H9 (cell line): ENCODE measurements at regions not wholly inside any gene's neighbourhood (a gene's known extent, or its start where the extent isn't known, plus 50 kb on each side); places are given as distances from the start of the nearest gene placed in this dataset.

Experiments
- DNase-seq: peaks from one replicate; pipeline ENCODE4 v3.0.0-alpha.2; 2017
- H2AFZ ChIP-seq: one replicate; pipeline ENCODE4 v1.6.1; 2013; ENCODE audit warnings: mild to moderate bottlenecking, low read length, control low read depth, moderate library complexity
- H2AK5ac ChIP-seq: 2 replicates; pipeline ENCODE4 v1.6.1; 2013; ENCODE audit warnings: low read length, control low read depth, mixed read lengths; ENCODE audit not compliant: insufficient read length
- H2BK120ac ChIP-seq: one replicate; pipeline ENCODE4 v1.6.1; 2013; ENCODE audit warnings: low read depth, mild to moderate bottlenecking, low read length, control low read depth, inconsistent platforms; ENCODE audit not compliant: poor library complexity, severe bottlenecking
- H2BK12ac ChIP-seq: 2 replicates; pipeline ENCODE4 v1.6.1; 2013; ENCODE audit warnings: low read length, control low read depth, mixed read lengths, low read depth; ENCODE audit not compliant: insufficient read length
- H2BK15ac ChIP-seq: 2 replicates; pipeline ENCODE4 v1.6.1; 2013; ENCODE audit warnings: low read depth, low read length, control low read depth
- H2BK20ac ChIP-seq: one replicate; pipeline ENCODE4 v1.6.1; 2013; ENCODE audit warnings: low read depth, mild to moderate bottlenecking, low read length, control low read depth, inconsistent platforms; ENCODE audit not compliant: poor library complexity, severe bottlenecking
- H2BK5ac ChIP-seq: 2 replicates; pipeline ENCODE4 v1.6.1; 2013; ENCODE audit warnings: low read length, control low read depth, mixed read lengths; ENCODE audit not compliant: insufficient read length
- H3K14ac ChIP-seq: 2 replicates; pipeline ENCODE4 v1.6.1; 2013; ENCODE audit warnings: low read length, control low read depth; ENCODE audit not compliant: insufficient read depth
- H3K18ac ChIP-seq: 2 replicates; pipeline ENCODE4 v1.6.1; 2013; ENCODE audit warnings: low read depth, mild to moderate bottlenecking, mixed read lengths, low read length, control low read depth; ENCODE audit not compliant: insufficient read length
- H3K23ac ChIP-seq: 2 replicates; pipeline ENCODE4 v1.6.1; 2013; ENCODE audit warnings: low read length, control low read depth, mixed read lengths, low read depth; ENCODE audit not compliant: insufficient read length
- H3K23me2 ChIP-seq: 2 replicates; pipeline ENCODE4 v1.6.1; 2013; ENCODE audit warnings: low read depth, mild to moderate bottlenecking, mixed read lengths, low read length, control low read depth; ENCODE audit not compliant: insufficient read length, poor library complexity, severe bottlenecking
- H3K27ac ChIP-seq: 2 replicates; pipeline ENCODE4 v1.5.1; 2013; ENCODE audit warnings: low read length, control low read depth, mixed read lengths, low read depth; ENCODE audit not compliant: insufficient read length
- H3K27me3 ChIP-seq: 2 replicates; pipeline ENCODE4 v1.6.1; 2013; ENCODE audit warnings: low read length, control low read depth, inconsistent platforms; ENCODE audit not compliant: insufficient read depth
- H3K4ac ChIP-seq: 2 replicates; pipeline ENCODE4 v1.6.1; 2013; ENCODE audit warnings: low read depth, mild to moderate bottlenecking, control low read depth, inconsistent platforms, low read length, moderate library complexity
- H3K4me1 ChIP-seq: 2 replicates; pipeline ENCODE4 v1.6.1; 2013; ENCODE audit warnings: low read length, control low read depth, inconsistent platforms; ENCODE audit not compliant: insufficient read depth
- H3K4me2 ChIP-seq: 2 replicates; pipeline ENCODE4 v1.6.1; 2013; ENCODE audit warnings: low read length, control low read depth, mixed read lengths; ENCODE audit not compliant: insufficient read length, insufficient read depth
- H3K56ac ChIP-seq: 2 replicates; pipeline ENCODE4 v1.6.1; 2013; ENCODE audit warnings: low read depth, mild to moderate bottlenecking, mixed read lengths, low read length, control low read depth; ENCODE audit not compliant: insufficient read length
- H3K79me1 ChIP-seq: 2 replicates; pipeline ENCODE4 v1.6.1; 2013; ENCODE audit warnings: low read depth, mild to moderate bottlenecking, moderate library complexity, low read length, control low read depth, inconsistent platforms; ENCODE audit not compliant: insufficient read depth, poor library complexity, severe bottlenecking
- H3K79me2 ChIP-seq: 2 replicates; pipeline ENCODE4 v1.6.1; 2013; ENCODE audit warnings: low read length, control low read depth, inconsistent platforms; ENCODE audit not compliant: insufficient read depth
- H3K9ac ChIP-seq: 2 replicates; pipeline ENCODE4 v1.6.1; 2013; ENCODE audit warnings: low read length, control low read depth, mixed read lengths; ENCODE audit not compliant: insufficient read length; ENCODE audit errors: extremely low read depth
- H3K9me3 ChIP-seq: one replicate; pipeline ENCODE4 v1.6.1; 2013; ENCODE audit warnings: low read depth, low read length, inconsistent platforms; ENCODE audit not compliant: control insufficient read depth
- H3T11ph ChIP-seq: one replicate; pipeline ENCODE4 v1.6.1; 2013; ENCODE audit warnings: mild to moderate bottlenecking, low read length, control low read depth, inconsistent platforms
- H4K20me1 ChIP-seq: one replicate; pipeline ENCODE4 v1.6.1; 2013; ENCODE audit not compliant: control insufficient read depth, insufficient read length, insufficient read depth
- H4K5ac ChIP-seq: 2 replicates; pipeline ENCODE4 v1.6.1; 2013; ENCODE audit warnings: low read depth, mild to moderate bottlenecking, mixed read lengths, low read length, control low read depth; ENCODE audit not compliant: insufficient read length
- H4K8ac ChIP-seq: replicated peaks from 2 replicates; pipeline ENCODE4 v1.6.1; 2013; ENCODE audit warnings: low read length, control low read depth, mixed read lengths, low read depth; ENCODE audit not compliant: insufficient read length
- H4K91ac ChIP-seq: 2 replicates; pipeline ENCODE4 v1.6.1; 2013; ENCODE audit warnings: low read depth, mild to moderate bottlenecking, moderate library complexity, mixed read lengths, low read length, control low read depth; ENCODE audit not compliant: insufficient read length
- H3K27ac Mint-ChIP-seq, 3 experiments: 2 replicates in 2 of 3; 3 replicates in 1 of 3; pipeline ENCODE4 v1.8.0; 2020 to 2021; ENCODE audit warnings: mixed read lengths in 3 of 3, mild to moderate bottlenecking in 1 of 3, moderate library complexity in 1 of 3
- H3K27me3 Mint-ChIP-seq: 2 replicates; pipeline ENCODE4 v1.8.0; 2021; ENCODE audit warnings: low read depth, mild to moderate bottlenecking, moderate library complexity, mixed read lengths
- H3K36me3 Mint-ChIP-seq, 3 experiments: 2 replicates in 2 of 3; 3 replicates in 1 of 3; pipeline ENCODE4 v1.8.0; 2020 to 2021; ENCODE audit warnings: low read depth in 3 of 3, mixed read lengths in 3 of 3; ENCODE audit not compliant: insufficient read depth in 1 of 3
- H3K4me1 Mint-ChIP-seq, 2 experiments: 2 replicates each; pipeline ENCODE4 v1.8.0; 2020; ENCODE audit warnings: mixed read lengths in 2 of 2
- H3K4me3 Mint-ChIP-seq, 2 experiments: 2 replicates in 1 of 2; 3 replicates in 1 of 2; pipeline ENCODE4 v1.8.0; 2020 to 2021; ENCODE audit warnings: mild to moderate bottlenecking in 2 of 2, mixed read lengths in 2 of 2, moderate library complexity in 1 of 2
- H3K9me3 Mint-ChIP-seq, 2 experiments: 2 replicates in 1 of 2; 3 replicates in 1 of 2; pipeline ENCODE4 v1.8.0; 2020; ENCODE audit warnings: mild to moderate bottlenecking in 2 of 2, mixed read lengths in 2 of 2, moderate library complexity in 1 of 2
- WGBS: extraction: QIAGEN DNeasy Blood & Tissue Kit; methylation state at CpG from one replicate; pipeline ENCODE4 v1.1.7; 2013; ENCODE audit warnings: missing lambda C conversion rate, low lambda C conversion rate, mixed read lengths; ENCODE audit not compliant: insufficient read length; ENCODE audit errors: extremely low coverage; 5-methylcytosine and 5-hydroxymethylcytosine counted together
- TF ChIP-seq, protein P1 (sequence below): fragments of 200-600 bp; sonication (generic); conservative IDR thresholded peaks from 3 replicates; pipeline ENCODE4 v1.8.0; 2021; ENCODE audit warnings: antibody characterized with exemption, mild to moderate bottlenecking

DNA sequence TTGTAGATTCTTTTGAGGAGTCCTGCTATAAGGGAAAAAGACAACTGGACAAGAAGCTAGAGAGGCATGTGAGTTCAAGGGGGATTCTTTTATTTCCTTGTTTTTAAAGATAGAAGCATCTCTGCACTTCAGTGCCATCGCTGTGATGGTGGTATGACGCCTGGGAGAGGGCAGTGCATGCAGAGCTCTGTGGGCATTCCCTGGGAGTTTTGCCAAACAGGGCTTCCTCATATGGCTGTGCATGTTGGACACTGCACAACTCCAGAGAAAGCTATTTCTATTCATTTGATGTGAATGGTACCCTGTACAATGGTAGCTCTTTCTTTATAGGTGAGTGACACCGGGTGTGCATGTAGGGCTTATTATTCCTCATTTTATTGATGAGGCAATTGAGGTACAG, 599.5 kb upstream of the DPP6 start:
- H3K4me1 ChIP-seq, result no peaks in the 10 kb centered on the region
- no peak overlapping the region for H3T11ph ChIP-seq
- no peak overlapping the region for H3K27ac ChIP-seq
- H3K14ac ChIP-seq, result no peak overlapping the region
- H2BK5ac ChIP-seq, result no peak overlapping the region
- no peak overlapping the region for H3K23ac ChIP-seq
- H3K79me2 ChIP-seq, result no peaks in the 10 kb centered on the region
- no peak overlapping the region for H4K8ac ChIP-seq
- Mint-ChIP-seq H3K36me3 (peaks cover 2 to 46% (median 5%) of the 10 kb centered on the region in 3 experiments; a peak in 6 of 7 replicates), H3K4me3 (no peak overlapping the region), H3K9me3 (peaks cover 90 to 97% of the 10 kb centered on the region in 2 experiments), H3K27me3 (peaks cover 6% of the 10 kb centered on the region), H3K4me1 (no peaks in the 10 kb centered on the region), H3K27ac (no peak overlapping the region)
- no peak overlapping the region for H2AFZ ChIP-seq
- H4K91ac ChIP-seq, result no peak overlapping the region
- H2BK120ac ChIP-seq, result no peak overlapping the region
- TF ChIP-seq, protein P1, sequence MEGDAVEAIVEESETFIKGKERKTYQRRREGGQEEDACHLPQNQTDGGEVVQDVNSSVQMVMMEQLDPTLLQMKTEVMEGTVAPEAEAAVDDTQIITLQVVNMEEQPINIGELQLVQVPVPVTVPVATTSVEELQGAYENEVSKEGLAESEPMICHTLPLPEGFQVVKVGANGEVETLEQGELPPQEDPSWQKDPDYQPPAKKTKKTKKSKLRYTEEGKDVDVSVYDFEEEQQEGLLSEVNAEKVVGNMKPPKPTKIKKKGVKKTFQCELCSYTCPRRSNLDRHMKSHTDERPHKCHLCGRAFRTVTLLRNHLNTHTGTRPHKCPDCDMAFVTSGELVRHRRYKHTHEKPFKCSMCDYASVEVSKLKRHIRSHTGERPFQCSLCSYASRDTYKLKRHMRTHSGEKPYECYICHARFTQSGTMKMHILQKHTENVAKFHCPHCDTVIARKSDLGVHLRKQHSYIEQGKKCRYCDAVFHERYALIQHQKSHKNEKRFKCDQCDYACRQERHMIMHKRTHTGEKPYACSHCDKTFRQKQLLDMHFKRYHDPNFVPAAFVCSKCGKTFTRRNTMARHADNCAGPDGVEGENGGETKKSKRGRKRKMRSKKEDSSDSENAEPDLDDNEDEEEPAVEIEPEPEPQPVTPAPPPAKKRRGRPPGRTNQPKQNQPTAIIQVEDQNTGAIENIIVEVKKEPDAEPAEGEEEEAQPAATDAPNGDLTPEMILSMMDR, result no peak
- no peaks in the 10 kb centered on the region for H3K23me2 ChIP-seq
- no peaks in the 10 kb centered on the region for H3K27me3 ChIP-seq
- no peak overlapping the region for H2BK12ac ChIP-seq
- no peak overlapping the region for H2BK20ac ChIP-seq
- DNase-seq, result no peak
- H2BK15ac ChIP-seq, result no peak overlapping the region
- H2AK5ac ChIP-seq, result no peak overlapping the region
- H3K4me2 ChIP-seq, result no peak overlapping the region
- no peaks in the 10 kb centered on the region for H3K79me1 ChIP-seq
- no peak overlapping the region for H3K18ac ChIP-seq
- H4K20me1 ChIP-seq, result no peaks in the 10 kb centered on the region
- no peak overlapping the region for H3K9ac ChIP-seq
- H3K4ac ChIP-seq, result no peak overlapping the region
- WGBS, result no CpG with 5 or more reads among the region's 3 CpGs
- no peak overlapping the region for H3K56ac ChIP-seq
- H4K5ac ChIP-seq, result no peak overlapping the region
- peaks cover 19% of the 10 kb centered on the region for H3K9me3 ChIP-seq
